PFSK-1 (cell line): ENCODE measurements at regions not wholly inside any gene's neighbourhood (a gene's known extent, or its start where the extent isn't known, plus 50 kb on each side); places are given as distances from the start of the nearest gene placed in this dataset.
A peak's percentile ranks its signal among the peaks of the same experiment; 100 is the strongest.

Source experiments
- FOXP2 ChIP-seq: optimal IDR thresholded peaks from 2 replicates; pipeline ENCODE3; 2011; ENCODE audit warnings: borderline replicate concordance, control low read depth, inconsistent platforms; ENCODE audit not compliant: insufficient read depth; ENCODE audit errors: extremely low read length, extremely low read depth
- POLR2AphosphoS5 ChIP-seq: IDR thresholded peaks from 2 replicates; pipeline ENCODE4 v1.6.1; 2012; ENCODE audit warnings: low read depth, mild to moderate bottlenecking, control low read depth, low read length, moderate library complexity
- SIN3A ChIP-seq: IDR thresholded peaks from 2 replicates; pipeline ENCODE4 v1.6.1; 2012; ENCODE audit warnings: mild to moderate bottlenecking, low read length, moderate library complexity, borderline replicate concordance; ENCODE audit not compliant: insufficient read depth
- TAF1 ChIP-seq: IDR thresholded peaks from 2 replicates; pipeline ENCODE4 v1.6.1; 2012; ENCODE audit warnings: low read length, control low read depth, borderline replicate concordance; ENCODE audit not compliant: insufficient read depth
- TF ChIP-seq, protein P1 (sequence below), 2 experiments: IDR thresholded peaks; 2 replicates each; pipeline versions ENCODE4 v1.6.1 to v1.8.0; 2011 to 2012; ENCODE audit warnings: low read depth in 2 of 2, low read length in 2 of 2, control low read depth in 1 of 2, inconsistent platforms in 1 of 2, mild to moderate bottlenecking in 1 of 2, moderate library complexity in 1 of 2; ENCODE audit not compliant: insufficient read depth in 1 of 2

DNA sequence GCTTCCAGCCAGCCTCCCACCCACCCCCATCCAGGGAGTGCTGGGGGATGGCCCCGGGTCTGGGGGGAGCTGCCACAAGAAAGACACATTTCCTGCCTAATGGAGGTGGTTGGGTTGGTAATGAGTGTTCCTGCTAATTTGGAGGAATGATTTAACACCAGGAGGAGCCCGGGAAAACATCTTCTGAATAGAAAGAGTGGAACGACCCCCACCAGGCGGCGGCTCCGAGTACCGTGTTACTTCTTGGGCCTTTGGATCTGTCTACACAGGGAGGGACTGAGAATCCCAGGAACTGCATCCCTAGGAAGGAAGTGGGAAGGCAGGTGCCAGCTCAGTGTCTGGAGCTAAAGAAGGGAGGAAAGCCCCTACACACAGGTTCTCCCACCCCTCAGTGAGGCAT is 64.6 kb downstream of the TSPAN17 start:
- TF ChIP-seq POLR2AphosphoS5 (no peak), TAF1 (no peak), SIN3A (no peak), FOXP2 (no peak)
- TF ChIP-seq, protein P1, sequence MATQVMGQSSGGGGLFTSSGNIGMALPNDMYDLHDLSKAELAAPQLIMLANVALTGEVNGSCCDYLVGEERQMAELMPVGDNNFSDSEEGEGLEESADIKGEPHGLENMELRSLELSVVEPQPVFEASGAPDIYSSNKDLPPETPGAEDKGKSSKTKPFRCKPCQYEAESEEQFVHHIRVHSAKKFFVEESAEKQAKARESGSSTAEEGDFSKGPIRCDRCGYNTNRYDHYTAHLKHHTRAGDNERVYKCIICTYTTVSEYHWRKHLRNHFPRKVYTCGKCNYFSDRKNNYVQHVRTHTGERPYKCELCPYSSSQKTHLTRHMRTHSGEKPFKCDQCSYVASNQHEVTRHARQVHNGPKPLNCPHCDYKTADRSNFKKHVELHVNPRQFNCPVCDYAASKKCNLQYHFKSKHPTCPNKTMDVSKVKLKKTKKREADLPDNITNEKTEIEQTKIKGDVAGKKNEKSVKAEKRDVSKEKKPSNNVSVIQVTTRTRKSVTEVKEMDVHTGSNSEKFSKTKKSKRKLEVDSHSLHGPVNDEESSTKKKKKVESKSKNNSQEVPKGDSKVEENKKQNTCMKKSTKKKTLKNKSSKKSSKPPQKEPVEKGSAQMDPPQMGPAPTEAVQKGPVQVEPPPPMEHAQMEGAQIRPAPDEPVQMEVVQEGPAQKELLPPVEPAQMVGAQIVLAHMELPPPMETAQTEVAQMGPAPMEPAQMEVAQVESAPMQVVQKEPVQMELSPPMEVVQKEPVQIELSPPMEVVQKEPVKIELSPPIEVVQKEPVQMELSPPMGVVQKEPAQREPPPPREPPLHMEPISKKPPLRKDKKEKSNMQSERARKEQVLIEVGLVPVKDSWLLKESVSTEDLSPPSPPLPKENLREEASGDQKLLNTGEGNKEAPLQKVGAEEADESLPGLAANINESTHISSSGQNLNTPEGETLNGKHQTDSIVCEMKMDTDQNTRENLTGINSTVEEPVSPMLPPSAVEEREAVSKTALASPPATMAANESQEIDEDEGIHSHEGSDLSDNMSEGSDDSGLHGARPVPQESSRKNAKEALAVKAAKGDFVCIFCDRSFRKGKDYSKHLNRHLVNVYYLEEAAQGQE (IDR thresholded peaks at IDR 0.05; ENCODE audit: insufficient read depth in 1 of 2, low read depth in 2 of 2, low read length in 2 of 2): no peak

DNA sequence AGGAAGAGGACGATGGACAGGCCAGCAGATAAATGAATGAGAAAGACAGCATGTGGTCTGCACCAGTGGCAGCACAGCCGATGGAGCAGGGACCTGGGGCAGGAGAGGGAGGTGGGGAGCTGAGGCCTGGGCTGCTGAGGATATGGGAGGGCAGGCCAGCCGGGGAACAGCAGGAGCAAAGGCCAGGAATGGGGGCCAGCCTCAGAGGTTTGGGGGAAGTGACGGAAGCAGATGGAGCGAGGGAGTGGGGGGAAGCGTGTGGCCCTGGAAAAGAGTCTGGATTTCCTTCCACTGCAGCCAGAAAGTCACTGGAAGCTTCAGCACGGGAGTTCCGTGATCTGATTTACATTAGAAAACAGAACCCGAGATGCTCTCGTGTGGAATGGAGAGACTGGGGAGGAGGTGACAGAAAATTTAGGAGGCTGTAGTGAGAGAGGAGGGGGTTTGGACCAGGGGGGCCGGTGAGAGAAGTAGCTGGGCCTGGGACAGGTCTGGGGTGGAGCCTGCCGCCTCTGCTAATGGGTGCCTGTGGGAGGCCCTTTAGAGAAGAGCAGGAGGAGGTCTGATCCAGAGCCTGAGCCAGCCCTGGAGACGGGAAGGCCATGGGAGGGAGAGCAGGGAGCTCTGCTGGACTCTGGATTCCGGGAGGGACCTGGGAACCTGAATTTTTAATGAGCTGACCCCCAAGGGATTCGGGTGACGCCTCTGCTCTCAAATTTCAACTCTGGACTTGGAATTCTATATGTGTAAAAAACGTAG is 65.4 kb downstream of the TSPAN17 start:
- TF ChIP-seq FOXP2 (no peak), TAF1 (no peak), POLR2AphosphoS5 (no peak), SIN3A (no peak)
- TF ChIP-seq, protein P1 (IDR thresholded peaks at IDR 0.05; ENCODE audit: insufficient read depth in 1 of 2, low read depth in 2 of 2, low read length in 2 of 2): no peak

DNA sequence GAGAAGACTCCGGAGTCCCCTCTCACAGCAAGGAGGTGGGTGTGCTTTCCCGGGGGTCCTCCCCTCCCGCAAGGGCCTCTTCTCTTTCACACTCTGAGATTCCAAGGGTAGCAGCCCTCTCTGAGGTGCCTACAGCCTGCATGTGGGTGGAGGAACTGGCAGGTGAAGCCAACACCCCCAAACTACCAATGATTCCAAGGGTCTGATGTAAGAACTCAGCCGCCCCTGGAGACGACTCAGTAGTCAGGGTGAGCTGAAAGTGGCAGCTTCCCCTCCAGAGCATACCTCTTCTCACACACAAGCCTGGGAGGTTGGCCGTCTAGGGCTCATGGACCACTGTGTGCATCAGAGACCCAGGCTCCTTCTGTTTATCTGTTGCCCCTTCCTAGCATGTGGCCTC is 66.1 kb downstream of the TSPAN17 start:
- TF ChIP-seq TAF1: no peak
- no peak for TF ChIP-seq SIN3A
- TF ChIP-seq FOXP2: no peak
- TF ChIP-seq, protein P1 (IDR thresholded peaks at IDR 0.05; ENCODE audit: insufficient read depth in 1 of 2, low read depth in 2 of 2, low read length in 2 of 2): no peak
- TF ChIP-seq POLR2AphosphoS5: no peak

DNA sequence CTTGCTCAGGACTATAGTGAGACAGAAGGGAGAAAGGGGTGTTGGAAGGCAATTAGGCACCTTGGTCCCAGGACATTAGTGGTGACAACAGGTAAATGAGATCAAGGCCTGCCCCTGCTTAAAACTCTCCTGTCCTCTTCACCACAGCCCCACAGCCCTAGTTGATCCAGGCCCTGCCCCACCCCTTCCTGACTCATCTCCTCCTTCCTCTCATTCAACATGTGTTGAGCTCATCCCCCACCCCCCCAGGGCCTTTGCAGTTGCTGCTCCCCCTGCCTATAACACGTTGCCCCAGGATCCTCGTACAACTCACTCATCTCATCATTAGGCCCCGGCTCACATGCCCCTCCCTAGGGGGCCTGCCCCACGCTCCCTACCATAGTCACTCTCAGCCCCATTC is 66.8 kb downstream of the TSPAN17 start:
- TF ChIP-seq, protein P1 (IDR thresholded peaks at IDR 0.05; ENCODE audit: insufficient read depth in 1 of 2, low read depth in 2 of 2, low read length in 2 of 2): no peak
- TF ChIP-seq POLR2AphosphoS5 (no peak), SIN3A (no peak), TAF1 (no peak), FOXP2 (no peak)

DNA sequence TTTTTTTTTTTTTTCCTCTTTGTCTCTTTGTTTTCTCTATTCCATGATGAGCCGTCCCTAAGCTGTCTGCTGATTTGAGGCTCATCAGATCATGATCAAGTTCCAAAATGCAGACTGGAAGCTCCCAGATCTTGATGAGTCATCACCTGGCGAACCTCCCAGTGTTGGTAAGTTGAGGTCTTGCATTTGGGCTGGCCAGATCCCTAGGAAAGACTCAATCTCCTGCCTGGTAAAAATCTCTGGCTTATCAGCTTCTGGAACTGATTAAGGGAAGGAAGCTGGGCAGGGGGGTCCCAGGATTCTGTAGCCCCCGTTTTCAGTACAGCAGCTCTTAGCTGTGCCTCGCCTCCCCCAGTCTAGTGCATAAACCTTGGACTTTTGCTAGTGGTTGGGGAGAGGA is 69.0 kb downstream of the TSPAN17 start:
- TF ChIP-seq SIN3A: no peak
- TF ChIP-seq, protein P1 (IDR thresholded peaks at IDR 0.05; ENCODE audit: insufficient read depth in 1 of 2, low read depth in 2 of 2, low read length in 2 of 2): 0 out of 4 replicates have a peak, but pooled peaks of 1 of the 2 experiments have one; percentile 24
